GM18519 (cell line): ENCODE measurements at regions not wholly inside any gene's neighbourhood (a gene's known extent, or its start where the extent isn't known, plus 50 kb on each side); places are given as distances from the start of the nearest gene placed in this dataset.
"Not testable (repeated sequence)": the region's sequence is repeated elsewhere in the genome, so short reads cannot be mapped to it uniquely, and the experiment has no call there.

Source experiments
- ATAC-seq: cut with Tn5 transposase; IDR thresholded peaks from one replicate; pipeline ENCODE4 v1.9.1; 2021; ENCODE audit warnings: mild to moderate bottlenecking, moderate library complexity; ENCODE audit not compliant: unreplicated experiment, low FRiP score

- ATAC-seq = no peak
Measured at GRCh38 chr5:163682234-163682633, 176.8 kb downstream of the MAT2B start.

GRCh38 chr5:163687414-163687813 is 182.0 kb downstream of the MAT2B start:
- ATAC-seq = no peak

- no peak for ATAC-seq
Measured at GRCh38 chr5:163692091-163692490, 186.7 kb downstream of the MAT2B start.

GRCh38 chr5:163695830-163696578 is 190.6 kb downstream of the MAT2B start:
- peak; percentile 96 for ATAC-seq

GRCh38 chr5:163696579-163696887 is 191.1 kb downstream of the MAT2B start:
- ATAC-seq = no peak

GRCh38 chr5:163706053-163706771 is 200.8 kb downstream of the MAT2B start:
- no peak for ATAC-seq

- ATAC-seq = no peak
Measured at GRCh38 chr5:163712011-163712410, 206.6 kb downstream of the MAT2B start.

- no peak for ATAC-seq
Measured at GRCh38 chr5:163718272-163718671, 212.9 kb downstream of the MAT2B start.

- ATAC-seq = no peak
Measured at GRCh38 chr5:163724305-163724704, 218.9 kb downstream of the MAT2B start.

- ATAC-seq = peak; percentile 69
Measured at GRCh38 chr5:163727028-163727427, 221.6 kb downstream of the MAT2B start.

GRCh38 chr5:163730206-163730756 is 224.9 kb downstream of the MAT2B start:
- ATAC-seq = no peak

- no peak for ATAC-seq
Measured at GRCh38 chr5:163731256-163731655, 225.8 kb downstream of the MAT2B start.

- no peak for ATAC-seq
Measured at GRCh38 chr5:163735069-163735468, 229.7 kb downstream of the MAT2B start.

- ATAC-seq = no peak
Measured at GRCh38 chr5:163747586-163747985, 242.2 kb downstream of the MAT2B start.

- ATAC-seq = no peak
Measured at GRCh38 chr5:163748934-163749333, 243.5 kb downstream of the MAT2B start.

GRCh38 chr5:163750415-163750814 is 245.0 kb downstream of the MAT2B start:
- not testable (repeated sequence) for ATAC-seq

- ATAC-seq = no peak
Measured at GRCh38 chr5:163755505-163755904, 250.1 kb downstream of the MAT2B start.

- no peak for ATAC-seq
Measured at GRCh38 chr5:163756170-163756569, 250.8 kb downstream of the MAT2B start.

GRCh38 chr5:163757344-163757743 is 251.9 kb downstream of the MAT2B start:
- no peak for ATAC-seq

- no peak for ATAC-seq
Measured at GRCh38 chr5:163758283-163758711, 252.9 kb downstream of the MAT2B start.

- no peak for ATAC-seq
Measured at GRCh38 chr5:163759000-163759704, 253.7 kb downstream of the MAT2B start.
